OCI-M1 (cell line): ENCODE measurements at regions not wholly inside any gene's neighbourhood (a gene's known extent, or its start where the extent isn't known, plus 50 kb on each side); places are given as distances from the start of the nearest gene placed in this dataset.
"Not testable (repeated sequence)": the region's sequence is repeated elsewhere in the genome, so short reads cannot be mapped to it uniquely, and the experiment has no call there.

ENCODE experiments used
- DNase-seq: peaks from one replicate; lab custom pipeline; 2025; lab: John Stamatoyannopoulos, UW

DNA sequence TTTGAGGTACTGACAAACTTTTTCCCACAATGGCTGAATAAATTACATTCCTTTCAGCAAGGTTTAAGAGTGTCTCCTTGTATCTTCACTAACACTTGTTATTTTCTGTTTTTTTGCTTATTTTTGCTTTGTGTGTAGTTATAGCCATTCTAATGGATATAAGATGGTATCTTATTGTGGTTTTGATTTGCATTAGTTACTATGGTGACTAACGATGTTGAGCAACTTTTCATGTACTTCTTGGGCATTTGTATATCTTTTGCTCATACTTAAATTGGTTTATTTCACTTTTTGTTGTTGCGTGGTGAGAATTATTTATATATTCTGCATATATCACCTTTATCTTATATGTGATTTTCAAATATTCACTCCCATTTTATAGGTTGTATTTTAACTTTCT, 79.9 kb upstream of the FSIP2 start:
- DNase-seq, result peak; percentile 30

DNA sequence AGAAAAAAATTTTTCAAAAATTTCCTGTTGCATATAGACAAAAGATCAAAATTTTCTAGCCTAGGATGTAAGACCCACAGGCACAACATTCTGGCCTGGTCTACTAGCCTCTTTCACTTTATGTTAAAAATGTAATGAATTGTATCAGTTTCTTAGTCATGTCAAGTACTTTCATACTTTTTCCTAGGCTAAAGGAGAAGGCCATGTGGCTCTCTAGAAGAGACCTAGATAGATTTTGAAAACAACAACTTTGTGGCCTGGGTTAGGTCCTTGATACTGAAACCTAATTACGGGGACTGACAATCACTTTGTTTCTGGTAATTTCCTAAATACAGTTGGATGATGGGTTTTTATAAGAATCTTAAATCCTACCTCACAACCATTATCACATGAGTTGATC, 74.8 kb upstream of the FSIP2 start:
- no peak for DNase-seq

DNA sequence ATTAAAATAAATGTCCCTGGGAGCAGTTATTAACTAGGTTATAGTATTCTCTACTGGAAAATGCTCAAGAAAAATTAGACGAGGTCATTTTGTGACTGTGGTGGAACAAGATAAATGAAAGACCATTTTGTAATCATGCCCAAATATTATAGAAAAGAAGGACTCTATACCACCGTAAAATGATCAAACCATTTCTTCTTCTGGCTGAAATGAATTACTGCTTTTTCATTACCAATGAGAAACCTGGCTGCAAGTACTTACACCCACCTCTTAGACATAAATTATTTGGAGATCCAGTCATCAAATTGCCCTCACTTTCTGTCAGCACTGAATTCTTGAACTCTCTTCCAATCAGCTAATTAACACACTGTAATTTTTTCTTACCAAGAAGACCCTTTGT, 74.2 kb upstream of the FSIP2 start:
- DNase-seq, result no peak

DNA sequence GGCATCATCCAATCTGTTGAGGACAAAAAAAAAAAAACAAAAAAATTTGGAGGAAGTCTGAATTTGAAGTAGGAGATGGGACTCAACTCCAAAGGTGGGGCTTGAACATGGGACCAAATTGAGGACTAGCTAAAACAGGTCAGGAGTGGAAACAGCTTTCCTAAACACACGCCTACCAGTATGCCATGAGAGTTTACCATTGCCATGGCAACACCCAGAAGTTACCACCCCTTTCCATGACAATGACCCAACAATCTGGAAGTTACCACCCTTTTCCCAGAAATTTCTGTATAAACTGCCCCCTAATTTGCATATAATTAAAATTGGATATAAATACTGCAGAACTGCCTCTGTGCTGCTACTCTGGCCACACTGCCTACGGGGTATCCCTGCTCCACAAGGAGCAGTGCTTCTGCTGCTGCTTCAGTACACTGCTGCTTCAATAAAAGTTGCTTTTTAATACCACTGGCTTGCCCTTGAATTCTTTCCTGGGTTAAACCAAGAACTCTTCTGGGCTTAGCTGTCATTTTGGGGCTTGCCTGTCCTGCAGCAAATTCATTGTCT, 73.3 kb upstream of the FSIP2 start:
- DNase-seq, result no peak

DNA sequence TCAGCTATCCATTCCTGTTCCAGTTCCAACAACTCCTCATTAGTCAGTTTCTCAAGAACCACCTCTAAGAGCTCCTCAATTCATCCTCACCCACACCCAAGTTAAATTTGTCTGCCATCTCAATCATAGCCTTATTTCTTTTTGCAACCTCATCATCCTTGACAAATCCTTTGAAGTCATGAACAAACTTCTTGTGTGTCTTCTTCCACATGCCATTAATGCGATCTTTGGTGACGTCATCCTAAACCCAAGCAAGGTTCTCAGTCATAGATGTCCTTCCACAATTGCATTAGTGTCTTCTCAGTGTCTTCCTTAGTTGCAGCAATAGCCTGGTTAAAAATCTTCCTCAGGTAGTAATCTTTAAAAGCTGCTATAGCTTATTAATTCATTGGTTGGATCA, 71.2 kb upstream of the FSIP2 start:
- DNase-seq, result no peak

DNA sequence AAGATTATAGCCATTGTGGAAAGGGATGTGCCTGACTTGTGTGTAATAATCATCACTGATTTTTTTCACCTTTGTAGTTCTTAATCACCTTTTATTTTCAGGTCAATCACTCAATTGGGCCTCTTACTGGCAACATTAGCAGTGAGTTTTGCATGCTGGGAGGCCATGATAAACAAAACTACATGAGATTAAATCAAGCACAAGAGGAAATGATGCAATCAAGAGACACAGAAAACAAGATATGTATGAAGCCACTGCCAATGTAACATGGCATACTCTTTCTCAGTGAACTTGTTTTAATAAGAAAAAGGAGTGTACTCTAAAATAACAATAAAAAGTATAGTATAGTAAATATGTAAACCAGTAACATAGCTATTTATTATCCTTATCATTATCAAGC, 69.9 kb upstream of the FSIP2 start:
- DNase-seq, result peak; percentile 79

DNA sequence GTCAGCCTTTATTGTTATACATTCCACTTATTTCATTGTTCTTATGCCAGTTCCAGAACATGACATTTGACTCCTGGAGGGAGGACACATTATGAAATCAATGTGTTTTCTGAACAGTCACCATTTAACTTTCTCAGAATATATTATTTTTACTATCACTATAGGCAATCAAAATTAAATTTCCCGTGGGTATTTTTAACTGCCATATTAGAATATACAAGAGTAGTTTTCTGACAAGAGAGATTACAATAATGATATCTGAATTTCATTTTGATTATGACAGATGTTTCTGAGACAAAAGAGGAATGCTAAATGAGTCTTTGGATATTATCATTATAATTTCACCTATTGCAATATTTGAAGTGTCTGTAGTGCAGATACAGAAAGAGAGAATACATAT, 64.4 kb upstream of the FSIP2 start:
- no peak for DNase-seq

DNA sequence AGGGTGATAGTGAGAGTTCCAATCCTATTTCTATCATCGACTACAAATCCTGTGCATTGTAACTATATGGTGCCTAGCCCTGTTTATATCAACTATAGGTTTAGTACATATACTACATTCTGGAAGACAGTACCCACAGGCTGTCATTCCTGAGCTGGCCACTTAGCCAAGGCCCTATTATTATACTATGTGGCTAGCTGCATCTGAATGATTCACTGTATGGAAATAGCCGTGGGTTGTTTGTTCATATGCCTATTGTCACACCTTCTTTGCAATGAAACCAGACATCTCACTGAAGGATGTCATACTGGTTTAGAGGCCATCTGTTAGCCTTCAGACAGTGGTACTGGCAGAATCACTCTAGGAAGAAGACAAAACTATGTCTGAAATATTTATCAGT, 62.3 kb upstream of the FSIP2 start:
- DNase-seq, result no peak

DNA sequence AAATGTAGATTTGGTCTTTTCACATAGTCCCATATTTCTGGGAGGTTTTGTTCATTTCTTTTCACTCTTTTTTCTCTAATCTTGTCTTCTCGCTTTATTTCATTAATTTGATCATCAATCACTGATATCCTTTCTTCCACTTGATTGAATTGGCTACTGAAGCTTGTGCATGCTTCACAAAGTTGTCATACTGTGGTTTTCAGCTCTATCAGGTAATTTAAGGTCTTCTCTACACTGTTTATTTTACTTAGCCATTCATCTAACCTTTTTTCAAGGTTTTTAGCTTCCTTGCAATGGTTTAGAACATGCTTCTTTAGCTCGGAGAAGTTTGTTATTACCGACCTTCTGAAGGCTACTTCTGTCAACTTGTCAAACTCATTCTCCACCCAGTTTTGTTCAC, 51.6 kb upstream of the FSIP2 start:
- DNase-seq, result not testable (repeated sequence)

DNA sequence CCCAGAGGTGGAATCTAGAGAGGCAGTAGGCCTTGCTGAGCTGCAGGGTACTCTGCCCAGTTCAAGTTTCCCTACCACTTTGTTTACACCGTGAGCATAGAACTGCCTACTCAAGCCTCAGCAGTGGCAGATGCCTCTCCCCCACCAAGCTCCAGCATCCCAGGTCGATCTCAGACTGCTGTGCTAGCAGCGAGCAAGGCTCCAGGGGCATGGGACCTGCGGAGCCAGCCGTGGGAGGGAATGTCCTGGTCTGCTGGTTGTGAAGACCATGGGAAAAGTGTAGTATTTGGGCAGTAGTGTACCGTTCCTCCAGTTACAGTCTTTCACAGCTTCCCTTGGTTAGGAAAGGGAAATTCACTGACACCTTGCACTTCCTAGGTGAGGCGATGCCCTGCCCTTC, 50.6 kb upstream of the FSIP2 start:
- DNase-seq, result no peak
